Natural killer cell (primary cell): ENCODE measurements at regions not wholly inside any gene's neighbourhood (a gene's known extent, or its start where the extent isn't known, plus 50 kb on each side); places are given as distances from the start of the nearest gene placed in this dataset.

Source experiments
- ATAC-seq, 3 donors: fragments of 150-1000 bp in 2 of 3; fragments of 200-7000 bp in 1 of 3; cut with Tn5 transposase; 1 replicate in 1 of 3; 2 replicates in 2 of 3; pipeline ENCODE4 v1.10.0; 2021; ENCODE audit warnings: mild to moderate bottlenecking in 2 of 3, moderate library complexity in 2 of 3
- DNase-seq, 2 donors: peaks; one replicate each; pipeline versions ENCODE4 v3.0.0 to v3.0.0-alpha.2; 2013 to 2021; ENCODE audit warnings: mixed read lengths in 1 of 2
- H3K27ac ChIP-seq: one replicate; pipeline ENCODE4 v1.5.1; 2013; ENCODE audit warnings: mild to moderate bottlenecking, low read length
- H3K27me3 ChIP-seq: one replicate; pipeline ENCODE4 v1.6.1; 2013; ENCODE audit warnings: low read length; ENCODE audit not compliant: control insufficient read depth, insufficient read depth
- H3K36me3 ChIP-seq: one replicate; pipeline ENCODE4 v1.6.1; 2013; ENCODE audit warnings: low read length; ENCODE audit not compliant: control insufficient read depth, insufficient read depth
- H3K4me1 ChIP-seq: one replicate; pipeline ENCODE4 v1.6.1; 2013; ENCODE audit warnings: low read length; ENCODE audit not compliant: control insufficient read depth, insufficient read depth
- H3K4me3 ChIP-seq: one replicate; pipeline ENCODE4 v1.5.1; 2013; ENCODE audit warnings: low read length
- H3K9me3 ChIP-seq: one replicate; pipeline ENCODE4 v1.6.1; 2013; ENCODE audit warnings: low read length; ENCODE audit not compliant: control insufficient read depth, insufficient read depth
- H3K27ac Mint-ChIP-seq, 2 donors: one replicate each; pipeline ENCODE4 v1.8.0; 2022; ENCODE audit warnings: mild to moderate bottlenecking in 2 of 2, mixed read lengths in 2 of 2, moderate library complexity in 1 of 2
- H3K27me3 Mint-ChIP-seq, 2 donors: one replicate each; pipeline ENCODE4 v1.8.0; 2022; ENCODE audit warnings: low read depth in 2 of 2, mixed read lengths in 2 of 2
- H3K36me3 Mint-ChIP-seq: one replicate; pipeline ENCODE4 v1.8.0; 2022; ENCODE audit warnings: mixed read lengths
- H3K4me1 Mint-ChIP-seq, 2 donors: one replicate each; pipeline ENCODE4 v1.8.0; 2022; ENCODE audit warnings: mixed read lengths in 2 of 2
- H3K4me3 Mint-ChIP-seq: one replicate; pipeline ENCODE4 v1.8.0; 2022; ENCODE audit warnings: mild to moderate bottlenecking, moderate library complexity, mixed read lengths
- H3K9me3 Mint-ChIP-seq, 2 donors: one replicate each; pipeline ENCODE4 v1.8.0; 2022; ENCODE audit warnings: mixed read lengths in 2 of 2
- CTCF ChIP-seq: fragments of 200-600 bp; IDR thresholded peaks from one replicate; pipeline ENCODE4 v1.8.0; 2022; ENCODE audit warnings: antibody characterized with exemption
- WGBS: methylation state at CpG from one replicate; pipeline ENCODE4 v1.1.7; 2013; ENCODE audit warnings: missing lambda C conversion rate; ENCODE audit not compliant: insufficient coverage; 5-methylcytosine and 5-hydroxymethylcytosine counted together
- intact Hi-C: fragments of 100-400 bp; cut with micrococcal nuclease; formaldehyde crosslinking; loops from one replicate; pipeline ENCODE4 v1.14.2; 2022

- WGBS, result 84% methylated on average over 3 of the region's 3 CpGs
- intact Hi-C loops, result no loop called here
- Histone ChIP-seq H3K27me3 (no peaks in the 10 kb centered on the region), H3K4me1 (no peaks in the 10 kb centered on the region), H3K27ac (no peak overlapping the region), H3K9me3 (no peaks in the 10 kb centered on the region), H3K36me3 (no peaks in the 10 kb centered on the region), H3K4me3 (no peak overlapping the region)
- Mint-ChIP-seq H3K9me3 (peaks cover 7 to 17% of the 10 kb centered on the region in 2 donors), H3K27ac (no peak overlapping the region), H3K4me3 (no peak overlapping the region), H3K27me3 (no peaks in the 10 kb centered on the region), H3K4me1 (no peaks in the 10 kb centered on the region), H3K36me3 (no peaks in the 10 kb centered on the region)
- ATAC-seq (no peak), DNase-seq (no peak)
- TF ChIP-seq CTCF, result no peak
These were observed 219.5 kb downstream of the SOX11 start for GRCh38 chr2:5911718-5912117.

- no peaks in the 10 kb centered on the region for H3K27me3 Mint-ChIP-seq
- DNase-seq (no peak), ATAC-seq (no peak)
- Histone ChIP-seq H3K36me3 (no peaks in the 10 kb centered on the region), H3K4me1 (no peaks in the 10 kb centered on the region), H3K27me3 (no peaks in the 10 kb centered on the region), H3K27ac (no peak overlapping the region), H3K9me3 (no peaks in the 10 kb centered on the region), H3K4me3 (no peak overlapping the region)
- WGBS, result 85% methylated on average over 8 of the region's 9 CpGs
- peaks cover 9 to 14% of the 10 kb centered on the region in 2 donors for H3K9me3 Mint-ChIP-seq
- H3K4me3 Mint-ChIP-seq, result no peak overlapping the region
- no peaks in the 10 kb centered on the region for H3K4me1 Mint-ChIP-seq
- H3K36me3 Mint-ChIP-seq, result no peaks in the 10 kb centered on the region
- no peak for TF ChIP-seq CTCF
- intact Hi-C loops, result no loop called here
- no peak overlapping the region for H3K27ac Mint-ChIP-seq
These were observed 221.7 kb downstream of the SOX11 start for GRCh38 chr2:5913711-5914395.

- no peak overlapping the region for H3K27ac Mint-ChIP-seq
- Histone ChIP-seq H3K4me3 (no peak overlapping the region), H3K27me3 (no peaks in the 10 kb centered on the region), H3K27ac (no peak overlapping the region), H3K4me1 (no peaks in the 10 kb centered on the region), H3K9me3 (no peaks in the 10 kb centered on the region), H3K36me3 (no peaks in the 10 kb centered on the region)
- 89% methylated on average over 5 of the region's 7 CpGs for WGBS
- intact Hi-C loops, result no loop called here
- H3K4me3 Mint-ChIP-seq, result no peak overlapping the region
- no peak for ATAC-seq
- no peaks in the 10 kb centered on the region for H3K4me1 Mint-ChIP-seq
- TF ChIP-seq CTCF, result no peak
- no peak for DNase-seq
- peaks cover 14 to 25% of the 10 kb centered on the region in 2 donors for H3K9me3 Mint-ChIP-seq
- no peaks in the 10 kb centered on the region for H3K36me3 Mint-ChIP-seq
- no peaks in the 10 kb centered on the region for H3K27me3 Mint-ChIP-seq
These were observed 222.8 kb downstream of the SOX11 start for GRCh38 chr2:5914811-5915611.
